ENCODE measurements at regions not wholly inside any gene's neighbourhood (a gene's known extent, or its start where the extent isn't known, plus 50 kb on each side); places are given as distances from the start of the nearest gene placed in this dataset.

GRCh38 chr1:168454211-168454815 lies 89.5 kb downstream of the XCL2 start:
- Histone ChIP-seq H3K36me3 (replicated peaks; ENCODE audit: insufficient read depth, low read length) (no peaks in the 10 kb centered on the region), H3K79me2 (ENCODE audit: low read length) (no peaks in the 10 kb centered on the region), H3K4me2 (ENCODE audit: low read depth, low read length) (no peak overlapping the region), H3K4me1 (ENCODE audit: low read length) (no peaks in the 10 kb centered on the region), H3K9ac (ENCODE audit: low read length) (no peak overlapping the region), H3K27ac (ENCODE audit: low read length) (no peak overlapping the region), H3K27me3 (replicated peaks; ENCODE audit: insufficient read depth, low read length) (no peaks in the 10 kb centered on the region), H3K9me2 (replicated peaks; ENCODE audit: insufficient read depth, low read length) (no peaks in the 10 kb centered on the region), H3F3A (ENCODE audit: insufficient read depth, low read length) (no peaks in the 10 kb centered on the region), H4K20me1 (ENCODE audit: insufficient read depth, low read length) (no peaks in the 10 kb centered on the region), H3K9me3 (replicated peaks; ENCODE audit: insufficient read depth, low read length) (no peaks in the 10 kb centered on the region), H3K4me3 (ENCODE audit: low read length) (no peak overlapping the region), H2AFZ (ENCODE audit: low read length) (no peak overlapping the region)
- DNase-seq: no peak
- TF ChIP-seq EZH2phosphoT487 (IDR thresholded peaks at IDR 0.05; ENCODE audit: low read length): no peak
- no peak for TF ChIP-seq EZH2 (optimal IDR thresholded peaks at IDR 0.05; ENCODE audit: low read depth, low read length)
- TF ChIP-seq, protein P1, sequence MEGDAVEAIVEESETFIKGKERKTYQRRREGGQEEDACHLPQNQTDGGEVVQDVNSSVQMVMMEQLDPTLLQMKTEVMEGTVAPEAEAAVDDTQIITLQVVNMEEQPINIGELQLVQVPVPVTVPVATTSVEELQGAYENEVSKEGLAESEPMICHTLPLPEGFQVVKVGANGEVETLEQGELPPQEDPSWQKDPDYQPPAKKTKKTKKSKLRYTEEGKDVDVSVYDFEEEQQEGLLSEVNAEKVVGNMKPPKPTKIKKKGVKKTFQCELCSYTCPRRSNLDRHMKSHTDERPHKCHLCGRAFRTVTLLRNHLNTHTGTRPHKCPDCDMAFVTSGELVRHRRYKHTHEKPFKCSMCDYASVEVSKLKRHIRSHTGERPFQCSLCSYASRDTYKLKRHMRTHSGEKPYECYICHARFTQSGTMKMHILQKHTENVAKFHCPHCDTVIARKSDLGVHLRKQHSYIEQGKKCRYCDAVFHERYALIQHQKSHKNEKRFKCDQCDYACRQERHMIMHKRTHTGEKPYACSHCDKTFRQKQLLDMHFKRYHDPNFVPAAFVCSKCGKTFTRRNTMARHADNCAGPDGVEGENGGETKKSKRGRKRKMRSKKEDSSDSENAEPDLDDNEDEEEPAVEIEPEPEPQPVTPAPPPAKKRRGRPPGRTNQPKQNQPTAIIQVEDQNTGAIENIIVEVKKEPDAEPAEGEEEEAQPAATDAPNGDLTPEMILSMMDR (IDR thresholded peaks at IDR 0.05; ENCODE audit: low read length): no peak

- TF ChIP-seq EZH2phosphoT487 (IDR thresholded peaks at IDR 0.05; ENCODE audit: low read length) (no peak), EZH2 (optimal IDR thresholded peaks at IDR 0.05; ENCODE audit: low read depth, low read length) (no peak)
- TF ChIP-seq, protein P1 (IDR thresholded peaks at IDR 0.05; ENCODE audit: low read length): no peak
Measured at GRCh38 chr1:168453056-168453455, 90.7 kb downstream of the XCL2 start.

DNA sequence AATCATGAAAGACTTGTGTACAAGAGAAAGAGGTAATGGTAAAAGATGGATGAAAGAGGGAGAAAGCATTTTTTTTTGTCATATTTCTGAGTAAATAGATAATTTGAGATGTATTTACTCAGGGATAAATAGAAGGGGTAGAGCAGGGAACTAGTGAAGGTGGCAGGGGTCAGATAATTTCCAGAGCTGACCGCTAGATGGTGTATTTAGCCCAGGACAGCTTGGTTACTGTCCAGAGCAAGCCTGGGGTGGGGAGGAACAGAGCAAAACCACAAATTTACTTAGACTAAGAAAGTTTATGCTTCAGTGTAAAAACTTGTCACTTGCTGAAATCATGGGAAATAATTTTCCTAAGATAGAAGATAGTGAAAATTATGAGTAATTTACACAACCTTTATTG lies 91.5 kb downstream of the XCL2 start:
- Histone ChIP-seq H3K4me3 (ENCODE audit: low read length) (no peak overlapping the region), H3K4me2 (ENCODE audit: low read depth, low read length) (no peak overlapping the region), H3K27me3 (replicated peaks; ENCODE audit: insufficient read depth, low read length) (no peaks in the 10 kb centered on the region), H3K9ac (ENCODE audit: low read length) (no peak overlapping the region), H3K79me2 (ENCODE audit: low read length) (no peaks in the 10 kb centered on the region), H3K4me1 (ENCODE audit: low read length) (no peaks in the 10 kb centered on the region), H3K27ac (ENCODE audit: low read length) (no peak overlapping the region), H3K9me2 (replicated peaks; ENCODE audit: insufficient read depth, low read length) (no peaks in the 10 kb centered on the region), H2AFZ (ENCODE audit: low read length) (no peak overlapping the region), H4K20me1 (ENCODE audit: insufficient read depth, low read length) (no peaks in the 10 kb centered on the region), H3K36me3 (replicated peaks; ENCODE audit: insufficient read depth, low read length) (no peaks in the 10 kb centered on the region), H3F3A (ENCODE audit: insufficient read depth, low read length) (no peaks in the 10 kb centered on the region), H3K9me3 (replicated peaks; ENCODE audit: insufficient read depth, low read length) (no peaks in the 10 kb centered on the region)
- DNase-seq: no peak
- TF ChIP-seq, protein P1 (IDR thresholded peaks at IDR 0.05; ENCODE audit: low read length): peak; percentile 44
- TF ChIP-seq EZH2phosphoT487 (IDR thresholded peaks at IDR 0.05; ENCODE audit: low read length): no peak

More at GRCh38 chr1:168453056-168453455, 90.7 kb downstream of the XCL2 start:
- Histone ChIP-seq H3K27me3 (replicated peaks; ENCODE audit: insufficient read depth, low read length) (no peaks in the 10 kb centered on the region), H3K27ac (ENCODE audit: low read length) (no peak overlapping the region), H3K4me2 (ENCODE audit: low read depth, low read length) (no peak overlapping the region), H3K4me3 (ENCODE audit: low read length) (no peak overlapping the region), H3K9me2 (replicated peaks; ENCODE audit: insufficient read depth, low read length) (no peaks in the 10 kb centered on the region), H2AFZ (ENCODE audit: low read length) (no peak overlapping the region), H3K4me1 (ENCODE audit: low read length) (no peaks in the 10 kb centered on the region), H3K79me2 (ENCODE audit: low read length) (no peaks in the 10 kb centered on the region), H3K9me3 (replicated peaks; ENCODE audit: insufficient read depth, low read length) (no peaks in the 10 kb centered on the region), H3F3A (ENCODE audit: insufficient read depth, low read length) (no peaks in the 10 kb centered on the region), H3K36me3 (replicated peaks; ENCODE audit: insufficient read depth, low read length) (no peaks in the 10 kb centered on the region), H3K9ac (ENCODE audit: low read length) (no peak overlapping the region), H4K20me1 (ENCODE audit: insufficient read depth, low read length) (no peaks in the 10 kb centered on the region)
- no peak for DNase-seq
